HepG2 (cell line): ENCODE measurements at regions not wholly inside any gene's neighbourhood (a gene's known extent, or its start where the extent isn't known, plus 50 kb on each side); places are given as distances from the start of the nearest gene placed in this dataset.

ENCODE experiments used
- ATAC-seq: fragments of 200-7000 bp; cut with Tn5 transposase; 3 replicates; pipeline ENCODE4 v1.9.1; 2020; ENCODE audit warnings: mild to moderate bottlenecking, moderate library complexity
- BruUV-seq: library from RNA; stranded (reverse); fragments of 400-500 nt; replicated peaks from 2 replicates; lab custom pipeline; 2021; lab: Mats Ljungman, UMichigan
- CTCF ChIA-PET: fragments of 300-600 bp; formaldehyde crosslinking; extraction: SDS; loops from one replicate; lab custom pipeline; 2021; ENCODE audit warnings: low total read pairs, inconsistent platforms, low intra/inter-chr PET ratio; lab: Yijun Ruan, JAX
- POLR2A ChIA-PET: fragments of 350-600 bp; sonication (Branson Sonifier 250); formaldehyde crosslinking; loops from one replicate; lab custom pipeline; 2020; ENCODE audit warnings: antibody characterized with exemption, inconsistent platforms; lab: Yijun Ruan, JAX
- DNase-seq: peaks from one replicate; pipeline ENCODE4 v3.0.0-alpha.2; 2015; ENCODE audit warnings: low spot score
- FAIRE-seq: peaks from 3 replicates; lab custom pipeline; 2011; peaks lifted over from hg19 to GRCh38; lab: Jason Lieb, UNC
- H2AFZ ChIP-seq: one replicate; pipeline ENCODE4 v1.6.1; 2011; ENCODE audit warnings: low read length, inconsistent platforms
- H3K27ac ChIP-seq: fragments of 300-600 bp; 3 replicates; pipeline ENCODE4 v1.8.0; 2011; ENCODE audit warnings: mixed run types, mild to moderate bottlenecking, mixed read lengths, low read length, inconsistent platforms; ENCODE audit not compliant: insufficient read depth; ENCODE audit errors: extremely low read length
- H3K27me3 ChIP-seq, 2 experiments: fragments of 200-600 bp in 1 of 2; 2 replicates in 1 of 2; 3 replicates in 1 of 2; pipeline versions ENCODE4 v1.6.0 to v1.8.0; 2011; ENCODE audit warnings: low read length in 2 of 2, mild to moderate bottlenecking in 2 of 2, moderate library complexity in 2 of 2, inconsistent platforms in 1 of 2; ENCODE audit not compliant: insufficient read depth in 2 of 2, control insufficient read depth in 1 of 2
- H3K36me3 ChIP-seq, 2 experiments: fragments of 200-600 bp in 1 of 2; replicated peaks in 1 of 2; 2 replicates in 1 of 2; 3 replicates in 1 of 2; pipeline versions ENCODE4 v1.5.1 to v1.8.0; 2011; ENCODE audit warnings: low read length in 2 of 2, inconsistent platforms in 1 of 2; ENCODE audit not compliant: insufficient read depth in 2 of 2, control insufficient read depth in 1 of 2
- H3K4me1 ChIP-seq: 2 replicates; pipeline ENCODE4 v1.5.1; 2012; ENCODE audit warnings: low read length, inconsistent platforms; ENCODE audit not compliant: insufficient read depth
- H3K4me2 ChIP-seq: 2 replicates; pipeline ENCODE4 v1.6.0; 2011; ENCODE audit warnings: low read depth, low read length, inconsistent platforms
- H3K4me3 ChIP-seq, 3 experiments: fragments of 200-600 bp in 1 of 3; sonication (generic), shearing (Covaris generic) in 1 of 3; replicated peaks in 1 of 3; 2 replicates each; pipeline ENCODE4 v1.5.1; 2011 to 2016; ENCODE audit warnings: low read length in 3 of 3, inconsistent platforms in 2 of 3, low read depth in 2 of 3, mild to moderate bottlenecking in 2 of 3, control low read depth in 1 of 3, mixed read lengths in 1 of 3; ENCODE audit not compliant: insufficient read depth in 1 of 3
- H3K79me2 ChIP-seq: one replicate; pipeline ENCODE4 v1.6.1; 2011; ENCODE audit warnings: low read length, inconsistent platforms; ENCODE audit not compliant: insufficient read depth
- H3K9ac ChIP-seq: 2 replicates; pipeline ENCODE4 v1.6.0; 2011; ENCODE audit warnings: mild to moderate bottlenecking, low read depth, low read length, inconsistent platforms; ENCODE audit not compliant: insufficient read depth
- H3K9me3 ChIP-seq: 2 replicates; pipeline ENCODE4 v1.5.1; 2012; ENCODE audit warnings: mild to moderate bottlenecking, low read length
- H4K20me1 ChIP-seq: 2 replicates; pipeline ENCODE4 v1.6.0; 2011; ENCODE audit warnings: inconsistent platforms, mild to moderate bottlenecking, low read length, moderate library complexity; ENCODE audit not compliant: insufficient read depth
- CENPT ChIP-seq: sonication (generic); formaldehyde crosslinking; IDR thresholded peaks from 2 replicates; pipeline ENCODE4 v1.8.0; 2022; ENCODE audit warnings: low read depth, mild to moderate bottlenecking, moderate library complexity, missing genetic modification reagents
- HHEX ChIP-seq: IDR thresholded peaks from 2 replicates; pipeline ENCODE4 v1.6.1; 2016; ENCODE audit warnings: control low read depth
- HMG20A ChIP-seq: IDR thresholded peaks from 2 replicates; pipeline ENCODE4 v1.6.1; 2016; ENCODE audit warnings: borderline replicate concordance
- NFE2L2 ChIP-seq: fragments of 150-350 bp; IDR thresholded peaks from 2 replicates; pipeline ENCODE4 v1.6.1; 2014; ENCODE audit warnings: low read length
- NONO ChIP-seq, 2 experiments: fragments of 450-650 bp in 1 of 2; sonication (generic) in 1 of 2; formaldehyde crosslinking in 1 of 2; IDR thresholded peaks in 1 of 2; conservative IDR thresholded peaks in 1 of 2; 2 replicates each; pipeline versions ENCODE4 v1.6.1 to v1.8.0; 2017 to 2022; ENCODE audit warnings: mild to moderate bottlenecking in 1 of 2, missing genetic modification reagents in 1 of 2, moderate library complexity in 1 of 2
- NR2F2 ChIP-seq: IDR thresholded peaks from 2 replicates; pipeline ENCODE4 v1.6.1; 2012; ENCODE audit warnings: low read depth, inconsistent platforms, borderline replicate concordance
- REL ChIP-seq: sonication (generic); formaldehyde crosslinking; conservative IDR thresholded peaks from 2 replicates; pipeline ENCODE4 v1.8.0; 2022; ENCODE audit warnings: mild to moderate bottlenecking, missing genetic modification reagents, moderate library complexity
- SNAI1 ChIP-seq: sonication (generic); formaldehyde crosslinking; IDR thresholded peaks from 2 replicates; pipeline ENCODE4 v1.5.0; 2020; ENCODE audit warnings: mild to moderate bottlenecking, missing genetic modification reagents, borderline replicate concordance
- ZNF331 ChIP-seq: sonication (generic); formaldehyde crosslinking; IDR thresholded peaks from 2 replicates; pipeline ENCODE4 v1.4.0; 2020; ENCODE audit warnings: missing genetic modification reagents
- ZNF629 ChIP-seq: sonication (generic); formaldehyde crosslinking; conservative IDR thresholded peaks from 2 replicates; pipeline ENCODE4 v1.5.0; 2020; ENCODE audit warnings: missing genetic modification reagents
- ZNF670 ChIP-seq: sonication (generic); formaldehyde crosslinking; IDR thresholded peaks from 2 replicates; pipeline ENCODE4 v1.8.0; 2022; ENCODE audit warnings: mild to moderate bottlenecking, missing genetic modification reagents, borderline replicate concordance
- ZNF737 ChIP-seq: sonication (generic); formaldehyde crosslinking; IDR thresholded peaks from 2 replicates; pipeline ENCODE4 v1.5.0; 2020; ENCODE audit warnings: missing genetic modification reagents, mild to moderate bottlenecking, borderline replicate concordance
- WGBS: methylation state at CpG from one replicate; pipeline ENCODE4 v1.1.6; 2017; ENCODE audit warnings: low lambda C conversion rate; 5-methylcytosine and 5-hydroxymethylcytosine counted together
- in situ Hi-C: cut with HindIII; loops from 2 replicates; pipeline ENCODE4 v1.10.0; 2017; ENCODE audit warnings: low pct_unique_long_range_greater_than_20kb; ENCODE audit not compliant: extremely low pct_ligation_motif_present
- intact Hi-C: fragments of 100-400 bp; cut with micrococcal nuclease; formaldehyde crosslinking; loops from one replicate; pipeline ENCODE4 v1.10.0; 2022; ENCODE audit not compliant: unreplicated experiment
- TF ChIP-seq, protein P1 (sequence below): sonication (generic); formaldehyde crosslinking; IDR thresholded peaks from 2 replicates; pipeline ENCODE4 v1.5.0; 2020; ENCODE audit warnings: missing genetic modification reagents
- TF ChIP-seq, protein P2 (sequence below): sonication (generic); formaldehyde crosslinking; IDR thresholded peaks from 2 replicates; pipeline ENCODE4 v1.9.0; 2021; ENCODE audit warnings: missing genetic modification reagents, mild to moderate bottlenecking, borderline replicate concordance
- TF ChIP-seq, protein P3 (sequence below): sonication (generic); formaldehyde crosslinking; IDR thresholded peaks from 2 replicates; pipeline ENCODE4 v1.8.0; 2022; ENCODE audit warnings: mild to moderate bottlenecking, missing genetic modification reagents, borderline replicate concordance

DNA sequence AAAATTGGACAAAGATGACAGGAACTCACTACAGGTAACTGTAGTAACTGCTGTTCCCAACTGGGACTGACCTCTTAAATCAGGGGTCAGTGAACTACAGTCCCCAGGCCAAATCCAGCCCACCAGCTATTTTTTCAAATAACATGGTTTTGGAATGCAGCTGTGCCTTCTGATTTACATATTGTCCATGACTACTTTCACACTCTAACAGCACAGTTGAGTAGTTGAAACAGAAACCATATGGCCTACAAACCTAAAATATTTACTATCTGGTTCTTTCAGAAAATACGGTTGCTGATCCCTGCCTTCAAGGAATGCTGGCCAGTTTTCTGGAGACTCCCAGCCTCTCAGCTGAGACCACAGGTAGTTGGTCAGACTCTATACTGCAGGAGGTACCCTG, 161.5 kb upstream of the PRNP start (continued):
- TF ChIP-seq, protein P1, sequence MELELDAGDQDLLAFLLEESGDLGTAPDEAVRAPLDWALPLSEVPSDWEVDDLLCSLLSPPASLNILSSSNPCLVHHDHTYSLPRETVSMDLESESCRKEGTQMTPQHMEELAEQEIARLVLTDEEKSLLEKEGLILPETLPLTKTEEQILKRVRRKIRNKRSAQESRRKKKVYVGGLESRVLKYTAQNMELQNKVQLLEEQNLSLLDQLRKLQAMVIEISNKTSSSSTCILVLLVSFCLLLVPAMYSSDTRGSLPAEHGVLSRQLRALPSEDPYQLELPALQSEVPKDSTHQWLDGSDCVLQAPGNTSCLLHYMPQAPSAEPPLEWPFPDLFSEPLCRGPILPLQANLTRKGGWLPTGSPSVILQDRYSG (CRISPR knock-in tag), result no peak

DNA sequence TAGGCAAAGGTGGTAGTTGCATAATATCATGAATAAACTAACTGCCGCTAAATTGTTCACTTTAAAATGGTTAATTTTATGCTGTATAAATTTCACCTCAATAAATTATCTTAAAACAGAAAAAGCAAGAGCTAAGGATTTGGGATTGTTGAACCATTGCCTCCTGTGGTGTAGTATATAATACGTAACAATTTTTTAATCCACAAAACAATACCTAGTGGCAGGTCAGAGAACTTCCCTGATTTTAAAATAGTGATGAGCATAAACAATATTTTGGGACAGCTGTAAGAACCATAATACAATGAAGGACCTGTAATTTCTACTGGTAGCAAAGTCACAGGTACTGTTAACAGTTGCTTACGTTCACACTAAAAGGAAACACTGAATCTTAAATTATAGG, 161.9 kb upstream of the PRNP start:
- CTCF ChIA-PET, result no interaction called here
- no TSS peak for BruUV-seq
- FAIRE-seq, result peak; percentile 12

More for the DNA sequence above, 161.9 kb upstream of the PRNP start:
- Histone ChIP-seq H4K20me1 (no peaks in the 10 kb centered on the region), H3K79me2 (no peaks in the 10 kb centered on the region), H3K27ac (no peak overlapping the region), H3K9me3 (no peaks in the 10 kb centered on the region), H3K36me3 (no peaks in the 10 kb centered on the region), H3K9ac (no peak overlapping the region), H3K27me3 (0 out of 5 replicates have a peak, but pooled peaks cover 0 to 2% of the 10 kb centered on the region in 2 experiments), H3K4me2 (no peak overlapping the region), H3K4me3 (no peak overlapping the region), H3K4me1 (no peaks in the 10 kb centered on the region), H2AFZ (no peak overlapping the region)
- POLR2A ChIA-PET, result no interaction called here
- no peak for ATAC-seq
- WGBS, result 70% methylated on average over 3 of the region's 3 CpGs
- no peak for TF ChIP-seq NONO (IDR thresholded peaks at IDR 0.05)
- TF ChIP-seq NONO (CRISPR knock-in tag; conservative IDR thresholded peaks at IDR 0.05), result no peak
- no peak for TF ChIP-seq SNAI1 (CRISPR knock-in tag)
- no peak for TF ChIP-seq CENPT
- TF ChIP-seq ZNF629 (CRISPR knock-in tag), result no peak
- no peak for TF ChIP-seq NFE2L2
- TF ChIP-seq REL, result no peak
- TF ChIP-seq ZNF737, result no peak
- no peak for TF ChIP-seq NR2F2
- TF ChIP-seq ZNF331 (CRISPR knock-in tag), result no peak
- no peak for TF ChIP-seq ZNF670 (CRISPR knock-in tag)
- TF ChIP-seq, protein P2, sequence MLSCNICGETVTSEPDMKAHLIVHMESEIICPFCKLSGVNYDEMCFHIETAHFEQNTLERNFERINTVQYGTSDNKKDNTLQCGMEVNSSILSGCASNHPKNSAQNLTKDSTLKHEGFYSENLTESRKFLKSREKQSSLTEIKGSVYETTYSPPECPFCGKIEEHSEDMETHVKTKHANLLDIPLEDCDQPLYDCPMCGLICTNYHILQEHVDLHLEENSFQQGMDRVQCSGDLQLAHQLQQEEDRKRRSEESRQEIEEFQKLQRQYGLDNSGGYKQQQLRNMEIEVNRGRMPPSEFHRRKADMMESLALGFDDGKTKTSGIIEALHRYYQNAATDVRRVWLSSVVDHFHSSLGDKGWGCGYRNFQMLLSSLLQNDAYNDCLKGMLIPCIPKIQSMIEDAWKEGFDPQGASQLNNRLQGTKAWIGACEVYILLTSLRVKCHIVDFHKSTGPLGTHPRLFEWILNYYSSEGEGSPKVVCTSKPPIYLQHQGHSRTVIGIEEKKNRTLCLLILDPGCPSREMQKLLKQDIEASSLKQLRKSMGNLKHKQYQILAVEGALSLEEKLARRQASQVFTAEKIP (CRISPR knock-in tag), result no peak
- TF ChIP-seq HMG20A, result no peak
- TF ChIP-seq, protein P3, sequence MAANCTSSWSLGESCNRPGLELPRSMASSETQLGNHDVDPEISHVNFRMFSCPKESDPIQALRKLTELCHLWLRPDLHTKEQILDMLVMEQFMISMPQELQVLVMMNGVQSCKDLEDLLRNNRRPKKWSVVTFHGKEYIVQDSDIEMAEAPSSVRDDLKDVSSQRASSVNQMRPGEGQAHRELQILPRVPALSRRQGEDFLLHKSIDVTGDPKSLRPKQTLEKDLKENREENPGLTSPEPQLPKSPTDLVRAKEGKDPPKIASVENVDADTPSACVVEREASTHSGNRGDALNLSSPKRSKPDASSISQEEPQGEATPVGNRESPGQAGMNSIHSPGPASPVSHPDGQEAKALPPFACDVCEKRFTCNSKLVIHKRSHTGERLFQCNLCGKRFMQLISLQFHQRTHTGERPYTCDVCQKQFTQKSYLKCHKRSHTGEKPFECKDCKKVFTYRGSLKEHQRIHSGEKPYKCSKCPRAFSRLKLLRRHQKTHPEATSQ (CRISPR knock-in tag), result no peak
- TF ChIP-seq HHEX (CRISPR knock-in tag), result no peak
- no peak for DNase-seq
- in situ Hi-C loops (no loop called here), intact Hi-C loops (no loop called here)
